K562 (cell line): ENCODE measurements at regions not wholly inside any gene's neighbourhood (a gene's known extent, or its start where the extent isn't known, plus 50 kb on each side); places are given as distances from the start of the nearest gene placed in this dataset.

Experiments used
- ATAC-seq: fragments of 200-7000 bp; cut with Tn5 transposase; 3 replicates; pipeline ENCODE4 v1.9.1; 2020; ENCODE audit warnings: moderate library complexity
- BruUV-seq: library from RNA; stranded (reverse); fragments of 400-500 nt; replicated peaks from 2 replicates; lab custom pipeline; 2021; lab: Mats Ljungman, UMichigan
- CTCF ChIA-PET: fragments of 300-600 bp; formaldehyde crosslinking; extraction: SDS; loops from one replicate; lab custom pipeline; 2021; ENCODE audit warnings: low intra/inter-chr PET ratio; lab: Yijun Ruan, JAX
- POLR2A ChIA-PET: fragments of 300-600, 350-650 bp; sonication (Branson Sonifier 250); formaldehyde crosslinking; extraction: SDS; loops from one replicate; lab custom pipeline; 2021; ENCODE audit warnings: antibody characterized with exemption, inconsistent platforms; lab: Yijun Ruan, JAX
- DNase-seq, 4 experiments: peaks; one replicate each; pipeline versions ENCODE4 v3.0.0 to v3.0.0-alpha.2; 2011 to 2018; ENCODE audit warnings: low spot score in 3 of 4, mixed read lengths in 3 of 4; ENCODE audit errors: extremely low read depth in 1 of 4
- FAIRE-seq: peaks from 2 replicates; lab custom pipeline; 2011; peaks lifted over from hg19 to GRCh38; lab: Jason Lieb, UNC
- H2AFZ ChIP-seq: 2 replicates; pipeline ENCODE4 v1.6.0; 2011; ENCODE audit warnings: low read depth, low read length, control low read depth, inconsistent platforms
- H3K27ac ChIP-seq: fragments of 200-600 bp; 3 replicates; pipeline ENCODE4 v1.8.0; 2011; ENCODE audit warnings: low read depth, mild to moderate bottlenecking, control low read depth, inconsistent platforms, low read length, moderate library complexity, mixed read lengths; ENCODE audit errors: extremely low read depth
- H3K27me3 ChIP-seq, 2 experiments: fragments of 300-600 bp in 1 of 2; 2 replicates in 1 of 2; 3 replicates in 1 of 2; pipeline versions ENCODE4 v1.6.0 to v1.8.0; 2011; ENCODE audit warnings: inconsistent platforms in 2 of 2, low read length in 2 of 2, mild to moderate bottlenecking in 1 of 2, mixed read lengths in 1 of 2, moderate library complexity in 1 of 2; ENCODE audit not compliant: control insufficient read depth in 2 of 2, insufficient read depth in 2 of 2
- H3K36me3 ChIP-seq: fragments of 300-600 bp; 3 replicates; pipeline ENCODE4 v1.8.0; 2011; ENCODE audit warnings: mild to moderate bottlenecking, low read length, inconsistent platforms; ENCODE audit not compliant: control insufficient read depth, insufficient read depth
- H3K4me1 ChIP-seq, 2 experiments: fragments of 200-600 bp in 1 of 2; replicated peaks in 1 of 2; 2 replicates in 1 of 2; 3 replicates in 1 of 2; pipeline versions ENCODE4 v1.5.1 to v1.8.0; 2011; ENCODE audit warnings: inconsistent platforms in 2 of 2, low read length in 2 of 2, mild to moderate bottlenecking in 1 of 2, mixed read lengths in 1 of 2, moderate library complexity in 1 of 2; ENCODE audit not compliant: control insufficient read depth in 2 of 2, insufficient read depth in 2 of 2
- H3K4me2 ChIP-seq: 2 replicates; pipeline ENCODE4 v1.6.1; 2011; ENCODE audit warnings: low read length, control low read depth, inconsistent platforms, mixed read lengths; ENCODE audit not compliant: insufficient read depth
- H3K4me3 ChIP-seq: fragments of 200-600 bp; sonication (generic), shearing (Covaris generic); 2 replicates; pipeline ENCODE4 v1.5.1; 2016; ENCODE audit warnings: control low read depth, inconsistent platforms
- H3K79me2 ChIP-seq: fragments of 200-600 bp; 3 replicates; pipeline ENCODE4 v1.8.0; 2011; ENCODE audit warnings: low read length, inconsistent platforms; ENCODE audit not compliant: control insufficient read depth, insufficient read depth
- H3K9ac ChIP-seq, 2 experiments: 2 replicates each; pipeline versions ENCODE4 v1.6.0 to v1.6.1; 2011; ENCODE audit warnings: low read depth in 2 of 2, low read length in 2 of 2, control low read depth in 1 of 2, inconsistent platforms in 1 of 2, mild to moderate bottlenecking in 1 of 2, mixed read lengths in 1 of 2; ENCODE audit not compliant: insufficient read depth in 1 of 2
- H3K9me1 ChIP-seq: one replicate; pipeline ENCODE4 v1.6.0; 2011; ENCODE audit warnings: inconsistent platforms, mild to moderate bottlenecking, low read length, moderate library complexity; ENCODE audit not compliant: control insufficient read depth, insufficient read depth
- H3K9me3 ChIP-seq: replicated peaks from 2 replicates; pipeline ENCODE4 v1.5.1; 2011; ENCODE audit warnings: low read depth, low read length, inconsistent platforms; ENCODE audit not compliant: control insufficient read depth, insufficient read depth
- H4K20me1 ChIP-seq: replicated peaks from 2 replicates; pipeline ENCODE4 v1.6.1; 2011; ENCODE audit warnings: low read length, inconsistent platforms, mixed read lengths; ENCODE audit not compliant: control insufficient read depth, insufficient read depth
- DDX20 ChIP-seq: fragments of 450-650 bp; IDR thresholded peaks from 2 replicates; pipeline ENCODE4 v1.6.1; 2016; ENCODE audit warnings: missing genetic modification characterization, low read depth, mild to moderate bottlenecking, missing compliant biosample characterization, moderate library complexity
- IFI16 ChIP-seq: fragments of 250-450 bp; sonication (Bioruptor Pico); IDR thresholded peaks from 2 replicates; pipeline ENCODE4 v2.1.2; 2022; ENCODE audit warnings: mild to moderate bottlenecking, inconsistent platforms
- MECOM ChIP-seq: fragments of 250-450 bp; sonication (Bioruptor Pico); IDR thresholded peaks from 2 replicates; pipeline ENCODE4 v1.8.0; 2022; ENCODE audit warnings: inconsistent platforms
- MTF1 ChIP-seq: fragments of 250-450 bp; sonication (Bioruptor Pico); IDR thresholded peaks from 2 replicates; pipeline ENCODE4 v1.9.0; 2021; ENCODE audit warnings: moderate library complexity, mild to moderate bottlenecking, inconsistent platforms, borderline replicate concordance
- NCOA4 ChIP-seq: fragments of 450-650 bp; IDR thresholded peaks from 2 replicates; pipeline ENCODE4 v1.6.1; 2018; ENCODE audit warnings: mild to moderate bottlenecking; ENCODE audit not compliant: partially characterized antibody
- NR1H2 ChIP-seq: sonication (generic); formaldehyde crosslinking; IDR thresholded peaks from 2 replicates; pipeline ENCODE4 v1.4.0; 2020; ENCODE audit warnings: mild to moderate bottlenecking, missing genetic modification reagents
- PTTG1 ChIP-seq: fragments of 450-650 bp; IDR thresholded peaks from 2 replicates; pipeline ENCODE4 v1.6.1; 2016; ENCODE audit warnings: low read depth, mild to moderate bottlenecking, missing genetic modification characterization, missing compliant biosample characterization
- RAD51 ChIP-seq: fragments of 450-650 bp; IDR thresholded peaks from 2 replicates; pipeline ENCODE4 v1.7.1; 2016; ENCODE audit warnings: low read depth, mild to moderate bottlenecking, borderline replicate concordance
- RCOR1 ChIP-seq, 2 experiments: IDR thresholded peaks; 2 replicates each; pipeline ENCODE4 v1.6.1; 2012; ENCODE audit warnings: low read depth in 2 of 2, low read length in 2 of 2, borderline replicate concordance in 1 of 2, improper control_type of control experiment in 1 of 2
- SPI1 ChIP-seq: IDR thresholded peaks from 2 replicates; pipeline ENCODE4 v1.6.1; 2011; ENCODE audit warnings: low read depth, low read length, control low read depth, borderline replicate concordance
- STAT5A ChIP-seq: IDR thresholded peaks from 2 replicates; pipeline ENCODE4 v1.6.1; 2012; ENCODE audit warnings: low read length, inconsistent platforms, borderline replicate concordance
- ZKSCAN8 ChIP-seq: fragments of 200-800 bp; sonication (Bioruptor generic); IDR thresholded peaks from 2 replicates; pipeline ENCODE4 v1.6.1; 2016; ENCODE audit warnings: missing genetic modification characterization, missing compliant biosample characterization
- WGBS: fragments of 100-300 bp; shearing (Covaris generic); methylation state at CpG from one replicate; pipeline ENCODE4 v1.1.6; 2016; ENCODE audit warnings: low coverage, mixed read lengths; ENCODE audit not compliant: insufficient coverage; ENCODE audit errors: missing lambda C conversion rate; 5-methylcytosine and 5-hydroxymethylcytosine counted together
- in situ Hi-C: fragments of 300-500 bp; cut with MboI; formaldehyde crosslinking; loops from 4 replicates; pipeline ENCODE4 v1.15.0; 2018; ENCODE audit warnings: inconsistent platforms, mixed read lengths
- intact Hi-C: fragments of 100-400 bp; cut with micrococcal nuclease; formaldehyde crosslinking; loops from 2 replicates; pipeline ENCODE4 v1.14.2; 2022
- TF ChIP-seq, protein P1 (sequence below): sonication (generic); formaldehyde crosslinking; IDR thresholded peaks from 2 replicates; pipeline ENCODE4 v1.8.1; 2022; ENCODE audit warnings: missing genetic modification reagents
- TF ChIP-seq, protein P2 (sequence below), 3 experiments: fragments of 200-800 bp in 1 of 3; sonication (Bioruptor generic) in 1 of 3; sonication (generic) in 1 of 3; formaldehyde crosslinking in 1 of 3; IDR thresholded peaks; 2 replicates each; pipeline versions ENCODE4 v1.6.1 to v1.8.0; 2016 to 2022; ENCODE audit warnings: mild to moderate bottlenecking in 2 of 3, missing compliant biosample characterization in 2 of 3, missing genetic modification characterization in 2 of 3, missing genetic modification reagents in 1 of 3
- TF ChIP-seq, protein P3 (sequence below): fragments of 450-650 bp; IDR thresholded peaks from 2 replicates; pipeline ENCODE4 v1.6.1; 2014; ENCODE audit warnings: low read depth, mild to moderate bottlenecking, moderate library complexity, borderline replicate concordance
- TF ChIP-seq, protein P4 (sequence below): IDR thresholded peaks from 2 replicates; pipeline ENCODE4 v1.6.1; 2012; ENCODE audit warnings: low read depth, low read length, improper control_type of control experiment, borderline replicate concordance

DNA sequence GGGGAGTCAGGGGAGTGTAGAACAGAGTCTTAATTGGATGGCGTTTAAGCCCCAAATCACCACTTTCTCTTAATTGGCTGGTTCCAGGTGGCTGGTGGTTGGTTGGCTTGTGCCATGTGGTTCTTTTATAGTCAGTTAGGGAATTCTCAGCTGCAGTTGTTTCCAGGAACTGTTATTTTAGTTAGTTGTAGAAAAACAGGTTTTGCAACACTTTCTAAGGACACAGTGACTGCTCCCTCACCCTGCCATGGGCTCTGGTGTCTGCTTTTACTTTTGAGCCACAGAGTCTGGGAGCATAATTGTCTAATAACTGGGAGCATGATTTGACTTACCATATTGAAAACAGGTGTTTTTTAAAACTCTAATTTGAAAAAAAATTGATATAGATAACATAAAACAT is 75.8 kb upstream of the PCDH18 start:
- 0% methylated on average over 1 of the region's 1 CpG for WGBS
- TF ChIP-seq MECOM (CRISPR knock-in tag) = no peak
- TF ChIP-seq, protein P1, sequence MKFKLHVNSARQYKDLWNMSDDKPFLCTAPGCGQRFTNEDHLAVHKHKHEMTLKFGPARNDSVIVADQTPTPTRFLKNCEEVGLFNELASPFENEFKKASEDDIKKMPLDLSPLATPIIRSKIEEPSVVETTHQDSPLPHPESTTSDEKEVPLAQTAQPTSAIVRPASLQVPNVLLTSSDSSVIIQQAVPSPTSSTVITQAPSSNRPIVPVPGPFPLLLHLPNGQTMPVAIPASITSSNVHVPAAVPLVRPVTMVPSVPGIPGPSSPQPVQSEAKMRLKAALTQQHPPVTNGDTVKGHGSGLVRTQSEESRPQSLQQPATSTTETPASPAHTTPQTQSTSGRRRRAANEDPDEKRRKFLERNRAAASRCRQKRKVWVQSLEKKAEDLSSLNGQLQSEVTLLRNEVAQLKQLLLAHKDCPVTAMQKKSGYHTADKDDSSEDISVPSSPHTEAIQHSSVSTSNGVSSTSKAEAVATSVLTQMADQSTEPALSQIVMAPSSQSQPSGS (CRISPR knock-in tag) = no peak
- TF ChIP-seq STAT5A = no peak
- TF ChIP-seq SPI1 = no peak
- TF ChIP-seq, protein P2, sequence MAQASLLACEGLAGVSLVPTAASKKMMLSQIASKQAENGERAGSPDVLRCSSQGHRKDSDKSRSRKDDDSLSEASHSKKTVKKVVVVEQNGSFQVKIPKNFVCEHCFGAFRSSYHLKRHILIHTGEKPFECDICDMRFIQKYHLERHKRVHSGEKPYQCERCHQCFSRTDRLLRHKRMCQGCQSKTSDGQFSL (CRISPR knock-in tag; IDR thresholded peaks at IDR 0.05) = no peak
- TF ChIP-seq, protein P2 (tag; IDR thresholded peaks at IDR 0.05) = no peak
- TF ChIP-seq RCOR1 (IDR thresholded peaks at IDR 0.05; ENCODE audit: borderline replicate concordance in 1 of 2, low read depth in 2 of 2, low read length in 2 of 2) = no peak
- TF ChIP-seq, protein P3, sequence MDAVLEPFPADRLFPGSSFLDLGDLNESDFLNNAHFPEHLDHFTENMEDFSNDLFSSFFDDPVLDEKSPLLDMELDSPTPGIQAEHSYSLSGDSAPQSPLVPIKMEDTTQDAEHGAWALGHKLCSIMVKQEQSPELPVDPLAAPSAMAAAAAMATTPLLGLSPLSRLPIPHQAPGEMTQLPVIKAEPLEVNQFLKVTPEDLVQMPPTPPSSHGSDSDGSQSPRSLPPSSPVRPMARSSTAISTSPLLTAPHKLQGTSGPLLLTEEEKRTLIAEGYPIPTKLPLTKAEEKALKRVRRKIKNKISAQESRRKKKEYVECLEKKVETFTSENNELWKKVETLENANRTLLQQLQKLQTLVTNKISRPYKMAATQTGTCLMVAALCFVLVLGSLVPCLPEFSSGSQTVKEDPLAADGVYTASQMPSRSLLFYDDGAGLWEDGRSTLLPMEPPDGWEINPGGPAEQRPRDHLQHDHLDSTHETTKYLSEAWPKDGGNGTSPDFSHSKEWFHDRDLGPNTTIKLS = no peak
- no peak for TF ChIP-seq NR1H2 (CRISPR knock-in tag)
- no peak for TF ChIP-seq IFI16 (CRISPR knock-in tag)
- TF ChIP-seq PTTG1 = no peak
- no peak for TF ChIP-seq NCOA4
- no peak for TF ChIP-seq ZKSCAN8
- TF ChIP-seq DDX20 (tag) = no peak
- TF ChIP-seq RAD51 = no peak
- TF ChIP-seq, protein P4, sequence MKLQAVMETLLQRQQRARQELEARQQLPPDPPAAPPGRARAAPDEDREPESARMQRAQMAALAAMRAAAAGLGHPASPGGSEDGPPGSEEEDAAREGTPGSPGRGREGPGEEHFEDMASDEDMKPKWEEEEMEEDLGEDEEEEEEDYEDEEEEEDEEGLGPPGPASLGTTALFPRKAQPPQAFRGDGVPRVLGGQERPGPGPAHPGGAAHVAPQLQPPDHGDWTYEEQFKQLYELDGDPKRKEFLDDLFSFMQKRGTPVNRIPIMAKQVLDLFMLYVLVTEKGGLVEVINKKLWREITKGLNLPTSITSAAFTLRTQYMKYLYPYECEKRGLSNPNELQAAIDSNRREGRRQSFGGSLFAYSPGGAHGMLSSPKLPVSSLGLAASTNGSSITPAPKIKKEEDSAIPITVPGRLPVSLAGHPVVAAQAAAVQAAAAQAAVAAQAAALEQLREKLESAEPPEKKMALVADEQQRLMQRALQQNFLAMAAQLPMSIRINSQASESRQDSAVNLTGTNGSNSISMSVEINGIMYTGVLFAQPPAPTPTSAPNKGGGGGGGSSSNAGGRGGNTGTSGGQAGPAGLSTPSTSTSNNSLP = no peak
- no peak for TF ChIP-seq MTF1

More for the DNA sequence above, 75.8 kb upstream of the PCDH18 start:
- Histone ChIP-seq H3K4me1 (no peaks in the 10 kb centered on the region), H3K9ac (no peak overlapping the region), H3K27me3 (no peaks in the 10 kb centered on the region), H3K36me3 (no peaks in the 10 kb centered on the region), H4K20me1 (no peaks in the 10 kb centered on the region), H3K9me3 (no peaks in the 10 kb centered on the region), H3K4me3 (no peak overlapping the region), H3K79me2 (no peaks in the 10 kb centered on the region), H3K27ac (no peak overlapping the region), H3K9me1 (no peaks in the 10 kb centered on the region), H2AFZ (no peak overlapping the region), H3K4me2 (no peak overlapping the region)
- FAIRE-seq (no peak), ATAC-seq (no peak), DNase-seq (no peak)
- BruUV-seq = no TSS peak
- intact Hi-C loops = no loop called here
- in situ Hi-C loops = no loop called here
- CTCF ChIA-PET = no interaction called here
- POLR2A ChIA-PET = no interaction called here
